ENCODE measurements at regions not wholly inside any gene's neighbourhood (a gene's known extent, or its start where the extent isn't known, plus 50 kb on each side); places are given as distances from the start of the nearest gene placed in this dataset.

GRCh38 chr1:56430141-56430839 is 149.1 kb downstream of the PLPP3 start:
- TF ChIP-seq ATF3 (IDR thresholded peaks at IDR 0.05; ENCODE audit: borderline replicate concordance, extremely low read depth, low read depth, low read length) (no peak), BHLHE40 (IDR thresholded peaks at IDR 0.05; ENCODE audit: borderline replicate concordance in 1 of 2, low read depth in 2 of 2, low read length in 1 of 2) (no peak), SREBF2 (IDR thresholded peaks at IDR 0.05; ENCODE audit: low read length) (no peak), POLR2A (IDR thresholded peaks at IDR 0.05; ENCODE audit: low read depth, low read length) (no peak)
